VCaP (cell line): ENCODE measurements at regions not wholly inside any gene's neighbourhood (a gene's known extent, or its start where the extent isn't known, plus 50 kb on each side); places are given as distances from the start of the nearest gene placed in this dataset.

Source experiments
- H3K27ac ChIP-seq: fragments of 450-650 bp; 2 replicates; pipeline ENCODE4 v1.5.1; 2017
- CTCF ChIP-seq: fragments of 450-650 bp; conservative IDR thresholded peaks from 2 replicates; pipeline ENCODE4 v1.5.1; 2017; ENCODE audit warnings: mild to moderate bottlenecking, moderate library complexity

- H3K27ac ChIP-seq: no peak overlapping the region
- no peak for TF ChIP-seq CTCF
These were observed 63.5 kb upstream of the WIPF1 start for GRCh38 chr2:174660984-174661675.

- no peak for TF ChIP-seq CTCF
- H3K27ac ChIP-seq: no peak overlapping the region
These were observed 61.7 kb upstream of the WIPF1 start for GRCh38 chr2:174659069-174659900.

- TF ChIP-seq CTCF: no peak
- H3K27ac ChIP-seq: no peak overlapping the region
These were observed 59.1 kb upstream of the WIPF1 start for GRCh38 chr2:174656676-174657176.

GRCh38 chr2:174656035-174656434, 58.4 kb upstream of the WIPF1 start:
- no peak for TF ChIP-seq CTCF
- no peak overlapping the region for H3K27ac ChIP-seq

- TF ChIP-seq CTCF: no peak
- no peak overlapping the region for H3K27ac ChIP-seq
These were observed 56.9 kb upstream of the WIPF1 start for GRCh38 chr2:174654419-174654941.

- no peak overlapping the region for H3K27ac ChIP-seq
- TF ChIP-seq CTCF: no peak
These were observed 51.3 kb upstream of the WIPF1 start for GRCh38 chr2:174648896-174649295.
